NCI-H446 (cell line): ENCODE measurements at regions not wholly inside any gene's neighbourhood (a gene's known extent, or its start where the extent isn't known, plus 50 kb on each side); places are given as distances from the start of the nearest gene placed in this dataset.
A peak's percentile ranks its signal among the peaks of the same experiment; 100 is the strongest.
"Not testable (repeated sequence)": the region's sequence is repeated elsewhere in the genome, so short reads cannot be mapped to it uniquely, and the experiment has no call there.

ENCODE experiments used
- DNase-seq, 2 experiments: peaks; one replicate each; lab custom pipeline; 2025; lab: John Stamatoyannopoulos, UW

DNA sequence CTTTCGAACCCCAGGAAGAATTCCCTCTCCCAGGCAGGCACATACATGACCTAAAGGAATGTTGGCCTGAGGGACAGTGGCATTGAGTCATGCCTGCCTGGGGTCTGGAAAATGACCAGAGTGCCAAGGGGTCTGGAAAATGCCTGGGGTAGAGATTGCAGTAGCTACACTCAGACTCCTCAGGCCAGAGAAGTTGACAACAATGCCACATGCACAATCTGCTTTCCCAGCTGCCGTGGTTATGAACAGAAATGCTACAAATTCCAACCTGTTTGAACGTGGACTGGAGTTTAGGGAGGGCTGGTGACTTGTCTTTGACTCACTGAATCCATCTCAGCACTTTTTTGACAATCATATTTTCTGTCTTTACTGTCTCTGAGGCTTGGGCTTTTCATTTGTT is 250.0 kb downstream of the ABCC12 start:
- no peak for DNase-seq

DNA sequence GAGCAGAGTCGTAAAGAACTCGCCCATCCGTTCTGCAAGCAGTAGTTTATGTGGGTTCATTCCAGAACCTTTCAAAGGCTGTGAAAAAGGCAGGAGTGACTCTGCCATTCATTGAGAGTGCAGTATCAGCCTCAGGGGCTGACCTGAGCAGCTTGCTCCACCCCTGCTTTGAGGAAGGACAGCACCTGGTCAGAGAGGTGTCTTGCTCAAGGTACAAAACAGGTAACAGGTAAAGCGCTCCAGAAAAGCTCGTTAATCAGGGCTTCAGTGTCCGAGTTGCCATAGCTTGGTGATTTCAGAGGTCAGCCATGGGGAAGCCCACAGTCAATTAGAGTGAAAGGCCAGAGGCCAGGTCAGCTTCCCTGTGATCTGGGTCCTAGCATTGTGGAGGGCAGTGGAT is 251.1 kb downstream of the ABCC12 start:
- DNase-seq, result no peak

DNA sequence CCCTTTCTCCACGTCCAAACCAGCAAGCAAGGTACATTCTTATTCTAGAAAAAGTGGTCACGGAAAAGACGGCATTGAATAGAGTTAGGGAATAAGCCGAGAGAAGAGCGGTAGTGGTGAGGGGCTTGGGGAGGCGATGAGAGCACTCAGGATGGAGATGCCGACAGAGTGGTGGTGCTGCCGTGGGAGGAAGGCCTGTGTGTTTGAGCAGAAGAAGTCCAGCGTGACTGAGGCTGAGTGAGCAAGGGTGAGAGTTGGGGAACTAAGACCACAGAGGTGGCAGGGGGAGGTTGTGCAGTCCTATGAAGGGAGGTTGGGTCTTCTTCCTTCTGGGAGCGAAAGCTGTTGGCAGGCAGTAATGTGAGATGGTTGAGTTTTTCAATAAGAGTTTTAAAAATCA is 252.3 kb downstream of the ABCC12 start:
- DNase-seq, result no peak

DNA sequence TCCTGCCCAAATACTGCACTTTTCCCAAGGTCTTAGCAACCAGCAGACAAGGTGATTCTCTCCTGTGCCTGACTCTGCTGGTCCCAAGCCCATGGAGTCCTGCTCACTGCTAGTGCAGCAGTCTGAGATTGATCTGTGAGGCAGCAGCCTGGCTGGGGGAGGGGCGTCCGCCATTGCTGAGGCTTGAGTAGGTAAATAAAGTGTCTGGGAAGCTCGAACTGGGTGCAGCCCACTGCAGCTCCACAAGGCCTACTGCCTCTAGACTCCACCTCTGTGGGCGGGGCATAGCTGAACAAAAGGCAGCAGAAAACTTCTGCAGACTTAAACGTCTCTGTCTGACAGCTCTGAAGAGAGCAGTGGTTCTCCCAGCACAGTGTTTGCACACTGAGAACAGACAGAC is 258.7 kb downstream of the ABCC12 start:
- DNase-seq, result not testable (repeated sequence)

DNA sequence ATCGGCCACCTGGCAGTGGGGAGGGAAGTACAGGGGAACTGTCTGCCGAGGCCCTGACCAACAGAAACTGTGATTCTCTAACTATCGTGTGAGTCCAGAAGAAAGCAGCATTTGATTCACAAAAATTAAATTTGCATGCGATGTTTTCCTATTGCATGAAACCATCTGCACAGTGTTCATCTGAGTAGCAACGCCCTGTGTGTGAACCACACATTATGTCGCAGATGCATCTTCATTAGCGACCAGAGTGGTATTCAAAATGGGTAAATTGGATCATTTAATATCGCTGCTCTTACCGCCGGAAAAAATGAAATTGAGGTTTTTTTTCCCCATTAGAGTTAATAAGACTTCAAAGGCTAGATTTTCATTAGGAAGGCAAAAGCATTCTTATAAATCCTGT is 260.6 kb downstream of the ABCC12 start:
- no peak for DNase-seq

DNA sequence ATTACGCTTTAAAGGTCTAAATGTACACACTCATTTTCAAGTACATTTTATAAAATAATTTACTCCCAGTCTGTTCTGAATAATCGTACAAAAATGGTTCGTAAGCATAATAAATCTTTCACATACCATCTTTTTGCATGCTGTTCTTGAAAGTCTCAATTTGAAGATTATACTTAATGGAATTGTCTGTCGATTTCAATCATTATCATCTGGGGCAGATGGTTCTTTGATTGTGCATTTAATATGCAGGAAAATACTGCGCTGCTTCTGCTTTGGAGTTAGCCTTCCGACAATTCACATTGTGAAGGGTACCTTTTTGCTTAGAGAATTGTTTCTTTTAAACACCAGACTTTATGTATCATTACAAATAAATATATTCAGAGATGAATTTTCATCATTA is 262.8 kb downstream of the ABCC12 start:
- no peak for DNase-seq

DNA sequence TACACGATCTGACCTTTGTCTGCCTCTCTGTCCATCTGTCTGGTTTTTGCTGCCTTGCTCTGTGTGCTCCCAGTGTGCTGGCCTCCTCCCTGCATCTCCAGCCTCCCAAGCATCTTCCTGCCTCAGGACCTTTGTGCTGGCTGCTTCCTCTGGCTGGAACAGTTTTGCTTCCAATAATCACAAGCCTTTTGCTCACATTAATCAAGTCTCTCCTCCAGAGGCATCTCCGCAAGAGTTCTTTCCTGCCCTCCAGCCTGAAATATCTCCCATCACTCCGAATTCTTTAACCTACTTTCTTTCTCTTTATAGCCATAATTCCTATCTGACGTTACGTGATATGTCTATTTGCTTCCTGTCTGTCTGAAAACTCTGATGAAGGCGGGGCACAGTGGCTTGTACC is 267.1 kb downstream of the ABCC12 start:
- DNase-seq, result no peak

DNA sequence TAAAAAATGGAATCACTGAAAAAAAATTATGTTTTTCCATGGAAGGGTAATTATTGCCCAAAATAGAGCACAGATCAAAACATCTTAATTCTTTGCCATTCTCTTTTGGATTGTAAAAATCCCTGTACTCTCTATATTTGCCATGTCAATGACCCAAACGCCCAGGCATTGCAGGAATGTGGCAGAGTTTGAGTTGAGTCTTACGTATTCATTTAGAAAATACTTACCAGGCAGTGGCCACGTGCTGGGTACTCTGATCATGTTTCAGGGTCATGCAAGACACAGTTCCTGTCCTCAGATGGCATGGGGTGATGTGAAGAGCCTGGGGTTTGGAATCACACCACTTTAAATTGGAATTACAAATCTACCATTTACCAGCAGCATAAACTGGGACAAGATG is 267.7 kb downstream of the ABCC12 start:
- no peak for DNase-seq

DNA sequence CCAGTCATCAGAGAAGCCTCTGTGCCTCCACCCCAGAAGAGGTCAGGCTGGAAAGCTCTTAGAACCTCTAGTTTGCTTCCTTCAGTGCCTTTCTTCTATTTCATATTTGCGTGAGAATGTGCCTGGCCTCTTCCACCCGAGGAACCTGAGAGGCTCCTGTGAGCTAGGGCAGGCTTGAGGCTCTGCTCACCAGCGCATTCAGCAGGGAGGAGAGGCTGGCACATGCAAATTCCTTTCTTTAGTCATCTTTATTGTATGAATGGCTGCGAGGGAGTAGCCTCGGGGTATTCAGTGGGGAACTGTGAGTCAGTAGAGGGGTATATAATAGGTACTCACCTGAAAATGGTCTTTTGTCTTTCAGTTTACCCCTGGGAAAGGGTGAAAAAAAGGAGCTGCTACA is 268.3 kb downstream of the ABCC12 start:
- no peak for DNase-seq

DNA sequence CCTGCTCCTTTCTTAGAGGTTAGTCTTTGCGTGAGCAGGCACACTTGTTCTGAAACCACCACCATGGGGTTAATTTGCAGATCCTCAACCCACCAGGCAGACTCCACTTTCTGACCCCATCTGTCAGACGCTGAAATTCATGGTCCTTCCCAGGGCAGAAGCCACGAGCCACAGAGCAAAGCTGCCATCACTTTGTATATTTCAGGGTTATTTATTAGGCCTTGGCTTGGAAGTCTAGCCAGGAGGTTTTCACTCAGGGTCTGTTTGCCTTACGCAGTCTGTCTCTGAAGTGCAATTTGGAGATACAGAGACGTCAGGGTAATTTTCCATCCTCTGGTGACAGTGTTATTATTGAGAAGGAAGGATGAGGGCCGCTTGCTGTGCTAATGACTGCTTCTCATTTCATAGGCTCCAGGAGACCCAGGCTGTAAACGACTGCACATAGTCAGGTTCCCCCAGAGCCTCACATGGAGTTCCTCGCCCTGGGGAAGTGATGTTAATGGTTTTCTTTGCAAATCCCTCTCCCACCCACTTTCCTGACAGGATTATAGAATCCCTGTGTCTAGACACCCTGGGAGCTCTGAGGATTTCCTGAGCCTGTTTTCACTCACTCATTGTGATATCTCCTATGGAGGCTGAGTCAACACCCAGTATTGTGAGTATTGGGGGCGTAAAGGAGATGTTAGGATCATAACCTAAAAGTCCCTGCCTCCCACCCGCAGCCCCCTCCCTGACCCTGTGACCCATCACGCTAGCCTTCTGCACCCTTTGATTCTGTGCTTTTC is 269.0 kb downstream of the ABCC12 start:
- peak in 1 of 2 experiments; percentile 4 for DNase-seq

DNA sequence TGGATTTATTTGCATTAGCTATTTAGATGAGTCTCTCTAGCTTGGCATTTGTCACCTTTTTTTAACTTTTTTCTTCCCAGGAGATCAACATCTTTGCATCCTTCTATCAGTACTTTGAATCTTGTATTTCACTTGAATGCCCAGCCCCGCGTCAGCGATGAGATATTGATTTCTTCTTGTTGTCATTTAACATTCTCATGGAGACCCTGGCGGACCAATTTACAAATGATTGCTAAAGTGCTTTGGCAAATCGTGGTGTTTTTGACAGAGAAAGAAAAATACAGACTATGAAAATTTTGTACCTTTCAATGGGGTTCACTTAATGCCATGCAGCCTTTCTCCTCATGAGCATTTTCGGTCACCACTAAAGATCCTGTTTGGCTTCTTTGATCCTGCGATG is 269.7 kb downstream of the ABCC12 start:
- DNase-seq, result no peak

DNA sequence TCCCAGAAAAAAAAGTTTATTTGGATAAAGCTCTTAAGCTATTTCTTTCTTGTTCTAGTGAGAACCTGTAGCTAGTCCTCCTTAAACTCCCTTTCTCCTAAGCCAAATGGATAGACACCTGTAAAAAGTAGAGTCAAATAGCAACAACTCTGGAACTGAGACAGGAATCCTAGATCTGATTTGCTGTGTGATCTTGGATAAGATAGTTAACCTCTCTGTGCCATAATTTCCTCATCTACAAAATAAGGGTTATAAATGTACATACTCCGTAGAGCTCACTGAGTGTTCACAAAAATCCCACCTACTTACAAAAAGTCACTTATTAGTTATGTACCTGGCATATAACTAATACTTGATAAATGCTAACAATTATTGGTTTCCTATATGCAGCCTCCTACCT is 270.3 kb downstream of the ABCC12 start:
- DNase-seq, result no peak

DNA sequence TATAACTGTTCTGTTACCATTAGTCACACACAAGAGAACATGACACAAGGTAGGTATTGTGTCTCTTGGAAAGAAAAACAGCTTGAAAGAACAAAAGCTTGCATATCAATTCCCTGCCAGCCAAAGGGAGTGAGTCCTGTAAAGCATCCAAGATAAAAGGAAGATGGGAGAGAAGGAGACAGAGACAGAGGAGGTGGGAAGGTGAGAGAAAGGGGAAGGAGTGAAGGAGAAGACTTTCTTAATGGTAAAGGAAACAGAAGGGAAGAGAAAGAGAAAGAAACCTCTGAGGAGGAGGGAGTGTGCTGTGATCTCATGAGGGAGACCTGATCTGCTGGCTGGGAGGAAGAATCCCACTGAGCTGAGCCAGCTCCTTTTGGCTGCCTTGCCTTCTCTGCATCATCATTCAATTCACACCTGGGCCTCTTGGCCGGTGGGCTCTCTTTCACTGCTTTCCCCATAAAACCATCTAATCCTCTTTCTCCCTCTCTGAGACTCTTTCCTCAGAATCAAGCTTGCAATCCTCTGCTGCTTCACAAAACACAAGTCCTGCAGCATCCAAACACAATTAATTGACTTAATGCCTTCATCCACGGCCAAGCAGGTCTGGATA is 271.6 kb downstream of the ABCC12 start:
- no peak for DNase-seq

DNA sequence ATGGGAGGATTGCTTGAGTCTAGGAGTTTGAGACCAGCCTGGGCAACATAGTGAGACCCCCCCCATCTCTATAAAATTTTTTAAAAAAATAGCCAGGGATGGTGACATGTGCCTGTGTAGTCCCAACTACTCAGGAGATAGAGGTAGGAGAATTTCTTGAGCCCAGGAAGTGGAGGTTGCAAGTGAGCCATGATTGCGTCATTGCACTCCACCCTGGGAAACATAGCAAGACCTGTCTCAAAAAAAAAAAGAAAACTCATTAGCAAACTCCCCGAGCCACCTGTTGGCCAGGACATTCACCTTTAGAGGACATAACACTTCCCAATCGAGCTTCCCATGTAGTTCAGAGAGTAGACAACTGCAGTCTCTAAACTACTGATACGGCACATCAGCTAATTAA is 274.2 kb downstream of the ABCC12 start:
- no peak for DNase-seq

DNA sequence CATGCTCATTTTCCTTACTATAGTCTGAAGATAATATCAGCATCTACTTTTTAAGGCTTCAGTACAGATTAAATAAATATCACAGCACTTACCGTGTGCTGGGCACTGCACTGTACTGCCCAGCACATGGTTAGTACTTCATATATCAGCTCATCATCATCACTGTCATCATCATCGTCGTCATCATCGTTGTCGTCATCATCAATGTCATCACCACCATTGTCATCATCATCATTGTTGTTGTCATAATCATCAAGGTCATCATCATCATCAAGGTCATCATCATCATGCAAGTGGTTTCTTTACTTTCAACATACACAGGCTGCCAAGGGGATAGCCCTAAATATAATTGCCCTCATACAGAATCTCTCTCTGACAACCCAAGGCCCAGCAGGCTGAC is 275.1 kb downstream of the ABCC12 start:
- no peak for DNase-seq

DNA sequence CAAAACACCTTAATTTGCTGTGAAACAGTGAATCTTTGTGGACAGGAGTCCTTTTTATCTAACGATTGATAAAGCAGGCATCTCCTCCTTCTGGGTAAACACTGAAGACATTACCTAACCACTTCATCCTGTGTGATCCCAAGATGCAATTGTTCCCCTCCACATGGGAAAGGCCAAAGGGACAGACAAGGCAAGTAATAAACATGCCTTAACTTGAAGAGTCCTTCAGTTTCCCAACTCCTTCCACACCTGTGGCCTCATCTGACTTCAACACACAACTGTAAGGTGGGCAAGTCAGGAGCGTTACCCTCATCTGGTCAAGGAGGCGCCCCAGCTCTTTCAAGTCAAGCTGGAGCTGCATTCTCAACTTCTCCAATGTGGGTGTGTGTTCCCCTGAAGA is 278.6 kb downstream of the ABCC12 start:
- no peak for DNase-seq

DNA sequence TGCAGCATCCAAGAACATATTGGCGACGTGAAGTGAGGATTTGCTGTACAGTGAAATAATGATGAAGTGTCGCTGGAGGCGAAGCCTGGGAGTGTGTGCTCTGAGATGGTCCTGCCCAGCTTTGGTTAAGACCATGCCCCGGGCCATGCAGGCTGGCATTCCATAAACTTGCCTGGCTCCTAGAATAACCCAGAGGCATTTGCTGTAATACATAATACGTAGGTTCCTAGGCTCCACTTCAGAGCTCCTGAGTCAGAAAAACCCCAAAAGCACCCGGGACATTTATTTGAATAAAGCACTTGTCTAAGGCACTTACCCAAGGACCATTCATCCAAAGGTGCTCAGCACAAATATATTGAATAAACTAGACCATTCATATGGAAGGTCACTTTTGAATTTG is 279.3 kb downstream of the ABCC12 start:
- no peak for DNase-seq

DNA sequence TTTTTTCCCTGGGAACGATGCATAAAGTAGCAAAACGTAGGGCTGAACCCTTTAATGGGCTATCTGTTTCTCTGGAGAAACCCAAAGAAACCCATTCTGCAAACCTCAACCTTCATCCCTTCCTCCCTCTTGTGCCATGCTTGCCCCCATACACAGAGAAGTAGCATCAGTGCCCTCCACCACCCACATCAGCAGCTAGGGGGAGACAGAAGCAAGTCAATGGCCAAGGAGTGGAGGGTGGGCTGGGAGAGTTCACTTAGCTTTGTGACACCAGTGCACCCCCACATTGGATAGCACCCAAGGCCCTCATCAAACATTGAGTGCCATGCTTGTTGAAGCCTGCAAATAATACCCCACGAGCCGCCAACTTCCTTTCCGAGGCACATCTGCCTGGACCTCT is 282.4 kb downstream of the ABCC12 start:
- DNase-seq, result peak; percentile 4 to 32

DNA sequence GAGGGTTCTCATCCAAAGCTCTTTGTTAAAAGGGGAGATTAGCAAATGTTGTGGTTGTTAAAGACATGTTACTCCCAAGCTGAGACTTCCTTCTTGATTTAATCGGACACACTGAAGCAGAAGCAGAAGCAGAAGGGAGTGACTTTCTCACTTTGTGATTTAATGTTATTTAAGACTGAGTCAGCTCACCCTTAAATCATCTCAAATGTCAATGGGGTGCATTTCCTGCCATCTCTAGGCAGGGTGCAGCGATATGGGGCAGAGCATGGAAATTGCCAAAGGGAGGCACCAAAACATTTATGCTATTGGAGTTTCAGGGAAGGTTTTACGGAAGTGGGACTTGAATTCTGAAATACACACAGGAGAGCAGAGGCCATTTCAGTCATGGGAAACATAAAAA is 283.6 kb downstream of the ABCC12 start:
- DNase-seq, result no peak

DNA sequence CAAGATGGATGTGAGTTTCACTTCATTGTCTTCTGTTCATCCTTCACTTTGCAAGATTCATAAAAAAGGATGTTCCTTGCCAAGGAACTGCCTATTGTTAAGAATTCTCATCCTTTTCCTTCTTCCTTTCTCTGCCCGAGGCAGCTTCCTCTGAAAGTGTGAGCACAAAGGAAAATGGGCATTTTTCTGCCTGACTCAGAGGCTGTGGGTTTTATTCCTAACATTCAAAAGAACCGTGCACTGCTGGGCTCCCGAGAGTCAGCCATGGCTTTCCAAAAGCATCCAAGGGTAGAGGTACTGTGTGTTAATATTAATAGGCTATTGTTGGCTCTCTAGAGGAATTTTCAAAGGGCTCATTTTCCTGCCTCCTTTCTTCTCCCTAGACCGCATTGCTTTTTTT is 289.4 kb downstream of the ABCC12 start:
- DNase-seq, result no peak

DNA sequence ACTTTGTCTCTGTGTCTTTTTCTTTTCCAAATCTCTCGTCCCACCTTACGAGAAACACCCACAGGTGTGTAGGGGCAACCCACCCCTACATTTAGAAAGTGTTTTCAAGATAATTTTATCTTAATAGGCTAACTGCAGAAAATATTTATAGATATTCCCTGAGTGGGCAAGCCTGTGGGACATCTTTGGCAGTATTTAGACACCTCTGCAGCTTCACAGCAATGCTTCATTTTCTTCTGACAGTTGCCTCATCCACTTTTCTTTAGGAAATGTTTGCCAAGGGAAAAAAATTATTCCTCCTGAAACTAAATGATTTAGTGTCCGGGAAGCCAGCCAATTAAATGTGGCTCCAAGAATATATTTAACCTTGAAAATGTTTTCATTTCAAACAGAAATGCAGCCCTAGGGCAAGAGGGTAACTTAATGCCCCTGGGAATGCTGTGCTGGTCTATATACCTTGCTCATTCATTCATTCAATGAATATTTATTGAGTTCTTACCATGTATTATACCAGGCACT is 290.4 kb downstream of the ABCC12 start:
- DNase-seq, result peak in 1 of 2 experiments; percentile 21

DNA sequence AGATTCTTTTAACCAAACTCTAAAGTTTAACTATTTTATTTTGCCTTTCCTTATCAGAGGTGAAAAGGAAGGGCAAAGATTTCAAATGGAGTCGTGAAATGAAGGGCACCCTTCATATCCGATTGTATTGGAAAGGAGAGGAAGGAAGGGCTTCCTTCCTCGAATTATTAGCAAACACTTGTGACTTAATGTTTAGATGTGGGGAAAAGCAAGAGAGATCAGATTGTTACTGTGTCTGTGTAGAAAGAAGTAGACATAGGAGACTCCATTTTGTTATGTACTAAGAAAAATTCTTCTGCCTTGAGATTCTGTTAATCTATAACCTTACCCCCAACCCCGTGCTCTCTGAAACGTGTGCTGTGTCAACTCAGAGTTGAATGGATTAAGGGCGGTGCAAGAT is 291.5 kb downstream of the ABCC12 start:
- not testable (repeated sequence) for DNase-seq

DNA sequence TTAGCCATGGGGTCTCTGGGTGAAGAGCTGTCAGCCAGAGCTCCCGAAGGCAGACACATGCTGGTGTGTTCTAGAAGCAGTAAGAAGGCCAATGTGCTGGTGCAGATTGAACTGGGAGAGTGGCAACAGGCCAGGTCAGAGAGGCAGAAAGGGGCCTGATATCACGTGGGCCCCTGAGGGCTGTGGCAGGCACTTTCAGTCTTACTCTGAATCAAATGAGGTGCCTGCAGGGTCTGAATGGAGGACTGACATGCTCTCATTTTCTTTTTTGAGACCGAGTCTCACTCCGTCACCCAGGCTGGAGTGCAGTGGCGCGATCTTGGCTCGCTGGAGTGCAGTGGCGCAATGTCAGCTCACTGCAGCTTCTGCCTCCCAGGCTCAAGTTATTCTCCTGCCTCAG is 293.8 kb downstream of the ABCC12 start:
- DNase-seq, result no peak
